Loucy (cell line): ENCODE measurements at regions not wholly inside any gene's neighbourhood (a gene's known extent, or its start where the extent isn't known, plus 50 kb on each side); places are given as distances from the start of the nearest gene placed in this dataset.

Experiments used
- H2AFZ ChIP-seq: fragments of 200-600 bp; sonication (generic); 2 replicates; pipeline ENCODE4 v1.6.0; 2016; ENCODE audit warnings: antibody characterized with exemption, mild to moderate bottlenecking, low read length, moderate library complexity
- H3F3A ChIP-seq: fragments of 200-600 bp; 2 replicates; pipeline ENCODE4 v1.6.0; 2016; ENCODE audit warnings: antibody characterized with exemption, low read depth, mild to moderate bottlenecking
- H3K27me3 ChIP-seq: fragments of 200-600 bp; sonication (generic); 2 replicates; pipeline ENCODE4 v1.6.1; 2014; ENCODE audit warnings: low read length, mild to moderate bottlenecking; ENCODE audit not compliant: insufficient read depth, poor library complexity, severe bottlenecking
- H3K36me3 ChIP-seq: fragments of 200-600 bp; sonication (generic); 2 replicates; pipeline ENCODE4 v1.6.1; 2016; ENCODE audit warnings: low read length; ENCODE audit not compliant: insufficient read depth
- H3K4me1 ChIP-seq: fragments of 200-600 bp; sonication (generic); 2 replicates; pipeline ENCODE4 v1.5.1; 2014; ENCODE audit warnings: low read length, mild to moderate bottlenecking; ENCODE audit not compliant: insufficient read depth, poor library complexity, severe bottlenecking
- H3K4me2 ChIP-seq: fragments of 200-600 bp; sonication (generic); 2 replicates; pipeline ENCODE4 v1.6.0; 2014; ENCODE audit warnings: antibody characterized with exemption, low read length, low read depth, mild to moderate bottlenecking; ENCODE audit not compliant: poor library complexity, severe bottlenecking
- H3K4me3 ChIP-seq: fragments of 200-600 bp; sonication (generic); 2 replicates; pipeline ENCODE4 v1.5.1; 2014; ENCODE audit warnings: low read length, mild to moderate bottlenecking, mixed read lengths; ENCODE audit not compliant: poor library complexity, severe bottlenecking
- H3K79me2 ChIP-seq: fragments of 200-600 bp; sonication (generic); 2 replicates; pipeline ENCODE4 v1.6.1; 2014; ENCODE audit warnings: low read length; ENCODE audit not compliant: insufficient read depth
- H3K9ac ChIP-seq: fragments of 200-600 bp; sonication (generic); 2 replicates; pipeline ENCODE4 v1.6.0; 2014; ENCODE audit warnings: mild to moderate bottlenecking, low read depth, low read length, moderate library complexity; ENCODE audit not compliant: poor library complexity, severe bottlenecking
- H3K9me2 ChIP-seq: fragments of 200-600 bp; sonication (generic); replicated peaks from 2 replicates; pipeline ENCODE4 v1.6.1; 2016; ENCODE audit warnings: low read depth, low read length, mixed read lengths
- H3K9me3 ChIP-seq: fragments of 200-600 bp; sonication (generic); 2 replicates; pipeline ENCODE4 v1.6.1; 2014; ENCODE audit warnings: mild to moderate bottlenecking, antibody characterized with exemption, low read length, low read depth; ENCODE audit not compliant: insufficient read depth
- H4K20me1 ChIP-seq: fragments of 200-600 bp; sonication (generic); 2 replicates; pipeline ENCODE4 v1.6.0; 2014; ENCODE audit warnings: antibody characterized with exemption, low read length, mild to moderate bottlenecking; ENCODE audit not compliant: insufficient read depth, poor library complexity, severe bottlenecking
- EZH2phosphoT487 ChIP-seq: fragments of 200-600 bp; IDR thresholded peaks from 2 replicates; pipeline ENCODE4 v1.6.1; 2018; ENCODE audit warnings: antibody characterized with exemption, mild to moderate bottlenecking, moderate library complexity, borderline replicate concordance
- TF ChIP-seq, protein P1 (sequence below): fragments of 200-600 bp; sonication (generic); conservative IDR thresholded peaks from 2 replicates; pipeline ENCODE4 v1.5.1; 2014; ENCODE audit warnings: mild to moderate bottlenecking, antibody characterized with exemption, low read length

DNA sequence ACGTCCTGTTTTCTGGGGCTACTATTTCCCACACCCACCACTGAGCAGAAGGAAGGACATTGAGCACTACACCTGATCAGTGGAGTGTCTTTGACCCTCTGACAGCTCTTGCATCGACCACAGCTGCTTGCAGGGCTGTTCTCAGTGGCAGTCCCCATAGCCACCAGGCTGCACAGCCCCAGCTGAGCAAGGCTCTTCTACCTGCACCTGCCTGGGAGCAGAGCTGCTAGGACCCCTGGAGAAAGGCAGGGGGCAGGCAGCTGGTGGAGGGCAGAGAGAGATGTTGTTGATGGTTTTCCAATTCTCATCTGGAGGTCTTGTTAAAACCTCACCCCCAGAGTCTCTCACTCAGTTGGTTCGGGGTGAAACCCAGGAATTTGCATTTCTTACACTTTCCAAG, 361.8 kb upstream of the ZNF507 start:
- Histone ChIP-seq H3K4me1 (no peaks in the 10 kb centered on the region), H3K79me2 (no peaks in the 10 kb centered on the region), H3K27me3 (no peaks in the 10 kb centered on the region), H3F3A (no peaks in the 10 kb centered on the region), H4K20me1 (no peaks in the 10 kb centered on the region), H3K36me3 (no peaks in the 10 kb centered on the region), H3K9me3 (peaks cover 16% of the 10 kb centered on the region; the same call in 1 of the 2 replicates), H3K9me2 (no peaks in the 10 kb centered on the region), H2AFZ (no peak overlapping the region), H3K4me2 (no peak overlapping the region), H3K9ac (no peak overlapping the region), H3K4me3 (no peak overlapping the region)
- TF ChIP-seq, protein P1, sequence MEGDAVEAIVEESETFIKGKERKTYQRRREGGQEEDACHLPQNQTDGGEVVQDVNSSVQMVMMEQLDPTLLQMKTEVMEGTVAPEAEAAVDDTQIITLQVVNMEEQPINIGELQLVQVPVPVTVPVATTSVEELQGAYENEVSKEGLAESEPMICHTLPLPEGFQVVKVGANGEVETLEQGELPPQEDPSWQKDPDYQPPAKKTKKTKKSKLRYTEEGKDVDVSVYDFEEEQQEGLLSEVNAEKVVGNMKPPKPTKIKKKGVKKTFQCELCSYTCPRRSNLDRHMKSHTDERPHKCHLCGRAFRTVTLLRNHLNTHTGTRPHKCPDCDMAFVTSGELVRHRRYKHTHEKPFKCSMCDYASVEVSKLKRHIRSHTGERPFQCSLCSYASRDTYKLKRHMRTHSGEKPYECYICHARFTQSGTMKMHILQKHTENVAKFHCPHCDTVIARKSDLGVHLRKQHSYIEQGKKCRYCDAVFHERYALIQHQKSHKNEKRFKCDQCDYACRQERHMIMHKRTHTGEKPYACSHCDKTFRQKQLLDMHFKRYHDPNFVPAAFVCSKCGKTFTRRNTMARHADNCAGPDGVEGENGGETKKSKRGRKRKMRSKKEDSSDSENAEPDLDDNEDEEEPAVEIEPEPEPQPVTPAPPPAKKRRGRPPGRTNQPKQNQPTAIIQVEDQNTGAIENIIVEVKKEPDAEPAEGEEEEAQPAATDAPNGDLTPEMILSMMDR, result no peak
- TF ChIP-seq EZH2phosphoT487, result no peak

DNA sequence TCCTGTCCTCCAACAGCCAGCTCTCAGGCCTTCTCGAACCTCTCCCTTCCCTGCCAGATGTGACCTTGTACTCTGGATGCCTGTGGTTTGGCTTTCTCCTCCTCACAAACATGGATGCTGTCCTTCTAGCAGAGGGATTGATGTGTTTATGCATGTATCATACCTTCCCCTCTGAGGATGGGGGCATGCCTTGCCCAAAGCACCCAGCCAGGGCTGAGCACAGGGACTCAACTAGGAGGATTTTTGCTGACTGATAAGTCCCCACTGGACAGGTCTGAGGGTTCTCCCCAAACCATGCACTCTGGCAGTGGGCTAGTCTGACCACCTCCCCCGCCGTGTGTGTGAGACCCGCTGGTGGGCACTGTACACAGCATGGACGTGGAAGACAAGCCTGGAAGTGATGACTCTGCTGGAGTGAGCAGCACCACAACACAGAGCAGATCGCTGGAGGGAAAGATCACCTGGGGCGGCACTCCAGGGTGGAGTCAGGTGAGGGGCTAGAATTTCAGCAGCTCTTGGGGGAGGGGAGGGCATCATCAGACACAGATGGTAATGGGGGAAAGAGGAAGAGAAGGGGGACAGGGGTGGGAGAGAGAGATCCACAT, 360.3 kb upstream of the ZNF507 start:
- Histone ChIP-seq H2AFZ (no peak overlapping the region), H3K9me3 (peaks cover 12% of the 10 kb centered on the region; the same call in 1 of the 2 replicates), H4K20me1 (no peaks in the 10 kb centered on the region), H3K9ac (no peak overlapping the region), H3K4me3 (no peak overlapping the region), H3K4me1 (no peaks in the 10 kb centered on the region), H3K79me2 (no peaks in the 10 kb centered on the region), H3K36me3 (no peaks in the 10 kb centered on the region), H3F3A (no peaks in the 10 kb centered on the region), H3K4me2 (no peak overlapping the region), H3K27me3 (no peaks in the 10 kb centered on the region), H3K9me2 (no peaks in the 10 kb centered on the region)
- no peak for TF ChIP-seq EZH2phosphoT487
- TF ChIP-seq, protein P1, result no peak

DNA sequence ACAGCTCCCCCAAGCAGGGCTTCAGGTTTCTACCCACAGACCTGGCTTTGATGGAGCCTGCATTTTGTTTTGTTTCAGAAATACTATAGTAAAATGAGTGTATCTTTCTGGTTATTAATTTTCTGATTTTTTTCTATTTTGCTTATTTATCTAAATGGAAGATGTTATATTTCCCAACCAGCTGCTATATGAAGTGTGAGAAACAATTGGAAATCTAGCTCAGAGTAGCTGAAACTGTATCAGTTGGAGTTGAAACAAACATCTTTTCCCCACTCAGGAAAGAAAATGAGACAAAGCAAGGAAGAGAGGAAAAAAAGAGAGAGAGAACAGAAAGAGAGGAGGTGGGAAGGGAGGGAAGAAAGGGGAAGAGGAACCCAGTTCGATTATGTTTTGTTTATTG, 358.5 kb upstream of the ZNF507 start:
- Histone ChIP-seq H2AFZ (no peak overlapping the region), H3K4me3 (no peak overlapping the region), H4K20me1 (no peaks in the 10 kb centered on the region), H3K36me3 (no peaks in the 10 kb centered on the region), H3K4me2 (no peak overlapping the region), H3F3A (no peaks in the 10 kb centered on the region), H3K9me2 (no peaks in the 10 kb centered on the region), H3K79me2 (no peaks in the 10 kb centered on the region), H3K27me3 (no peaks in the 10 kb centered on the region), H3K4me1 (no peaks in the 10 kb centered on the region), H3K9ac (no peak overlapping the region), H3K9me3 (peaks cover 12% of the 10 kb centered on the region; the same call in 1 of the 2 replicates)
- no peak for TF ChIP-seq EZH2phosphoT487
- TF ChIP-seq, protein P1, result no peak
